ENCODE measurements at regions not wholly inside any gene's neighbourhood (a gene's known extent, or its start where the extent isn't known, plus 50 kb on each side); places are given as distances from the start of the nearest gene placed in this dataset.

DNA sequence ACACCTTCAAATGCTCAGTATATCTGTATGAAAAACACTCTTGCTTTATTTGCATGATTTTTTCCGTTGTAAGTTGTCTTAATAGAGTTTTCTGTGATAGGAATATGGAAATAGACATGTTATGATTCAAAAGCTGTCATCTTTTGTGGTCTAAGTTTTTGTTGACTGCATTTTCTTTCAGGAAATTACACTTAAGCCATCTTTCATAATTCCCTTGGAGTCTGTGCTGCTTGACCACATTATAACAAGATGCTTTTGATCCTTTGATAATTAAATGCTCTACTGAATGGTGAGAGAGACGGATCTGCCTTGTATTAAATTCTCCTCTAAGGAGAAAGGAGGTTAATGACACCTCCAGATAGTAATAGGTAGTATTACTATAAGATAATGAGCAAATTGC lies 272.8 kb upstream of the DAAM1 start:
- no peaks in the 10 kb centered on the region for H3K79me2 ChIP-seq (ENCODE audit: control insufficient read depth, insufficient read depth, low read length)
- H2AFZ ChIP-seq (ENCODE audit: control insufficient read depth, low read depth, low read length) = no peak overlapping the region
- in situ Hi-C loops (cut with MboI) (no loop called here), intact Hi-C loops (cut with micrococcal nuclease; ENCODE audit: unreplicated experiment) (no loop called here)
- DNase-seq (ENCODE audit: low read depth, low spot score) (no peak), ATAC-seq (no peak), FAIRE-seq (no peak)
- no peaks in the 10 kb centered on the region for H3K27me3 ChIP-seq (replicated peaks in 1 of 2; ENCODE audit: control insufficient read depth in 2 of 2, insufficient read depth in 2 of 2, low read length in 1 of 2)
- POLR2A ChIA-PET = interaction anchor here (0.9 kb wide), 1 partner anchor 24 kb away, joined by 3 read pairs; no protein-coding TSS in a partner anchor
- no peaks in the 10 kb centered on the region for H3K4me1 ChIP-seq (ENCODE audit: control insufficient read depth, insufficient read depth, low read length)
- H3K9ac ChIP-seq (ENCODE audit: control insufficient read depth, insufficient read depth, low read length) = no peak overlapping the region
- H3K9me3 ChIP-seq (replicated peaks; ENCODE audit: control insufficient read depth, insufficient read depth, low read length) = no peaks in the 10 kb centered on the region
- 0% methylated on average over 2 of the region's 2 CpGs for WGBS (ENCODE audit: insufficient coverage, insufficient replicate concordance, low lambda C conversion rate, missing lambda C conversion rate)
- CTCF ChIA-PET = interaction anchor here (1.5 kb wide), 1 partner anchor 113 kb away, joined by 5 read pairs; no protein-coding TSS in a partner anchor
- no peaks in the 10 kb centered on the region for H3K36me3 ChIP-seq (ENCODE audit: control insufficient read depth in 2 of 2, insufficient read depth in 2 of 2, low read length in 1 of 2)
- TF ChIP-seq RAD21 (IDR thresholded peaks at IDR 0.05; ENCODE audit: insufficient read depth, low read depth, low read length) (no peak), ZNF207 (IDR thresholded peaks at IDR 0.05; ENCODE audit: borderline replicate concordance) (no peak), JUNB (IDR thresholded peaks at IDR 0.05) (no peak)
- H3K4me2 ChIP-seq (ENCODE audit: control insufficient read depth, insufficient read depth) = no peak overlapping the region
- no TSS peak for BruUV-seq (replicated peaks)
- no peaks in the 10 kb centered on the region for H4K20me1 ChIP-seq (ENCODE audit: control insufficient read depth, insufficient read depth)
- RAD21 ChIA-PET (ENCODE audit: unreplicated experiment) = interaction anchor here (1.0 kb wide), 1 partner anchor 39 kb away, joined by 4 read pairs; no protein-coding TSS in a partner anchor
- no peak overlapping the region for H3K27ac ChIP-seq (ENCODE audit: control insufficient read depth, insufficient read depth)
- H3K4me3 ChIP-seq = no peak overlapping the region
- SMC1A ChIA-PET (ENCODE audit: uncharacterized antibody, unreplicated experiment) = interaction anchor here (0.6 to 2.2 kb wide), 3 partner anchors 11 to 663 kb away, joined by 3 to 8 read pairs (median 4); no protein-coding TSS in a partner anchor

DNA sequence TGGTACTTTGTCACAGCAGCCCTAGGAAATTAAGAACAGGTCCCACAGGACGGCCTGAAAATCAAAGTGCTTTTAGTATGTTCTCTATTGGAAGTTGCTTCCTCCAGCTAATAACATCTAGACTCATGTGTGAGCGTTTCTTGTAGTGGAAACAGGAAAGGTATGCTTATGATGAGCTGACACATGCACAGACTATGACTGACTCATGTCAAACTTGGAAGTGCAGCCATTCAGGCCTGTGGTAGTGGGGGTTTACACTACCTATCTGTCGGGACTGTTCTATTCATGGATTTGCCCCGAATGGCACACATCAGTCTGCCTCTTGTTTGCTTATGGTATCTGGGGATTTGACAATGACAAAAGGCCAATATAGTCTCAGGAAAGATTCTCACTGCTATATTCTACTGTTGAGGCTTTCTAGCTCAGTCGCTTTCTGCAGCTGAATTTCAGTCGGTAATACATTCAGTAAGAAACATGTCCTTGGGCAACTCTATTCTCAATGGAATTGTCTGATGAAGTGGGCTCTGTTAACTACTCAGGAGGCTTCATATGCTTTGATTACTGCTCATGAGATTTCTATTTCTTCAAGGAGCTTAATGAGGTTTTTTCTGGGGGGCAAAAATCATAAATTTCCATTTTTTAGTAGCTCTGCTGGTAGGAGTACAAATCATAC lies 270.3 kb upstream of the DAAM1 start:
- no peak overlapping the region for H2AFZ ChIP-seq (ENCODE audit: control insufficient read depth, low read depth, low read length)
- no peak for DNase-seq (ENCODE audit: low read depth, low spot score)

More for the DNA sequence above, 270.3 kb upstream of the DAAM1 start:
- TF ChIP-seq MTA2 (IDR thresholded peaks at IDR 0.05; ENCODE audit: low read depth) = no peak
- no peak for TF ChIP-seq RCOR1 (conservative IDR thresholded peaks at IDR 0.05; ENCODE audit: low read depth, low read length)
- no peak for TF ChIP-seq RFX5 (IDR thresholded peaks at IDR 0.05; ENCODE audit: low read depth, low read length)
- TF ChIP-seq BRCA1 (IDR thresholded peaks at IDR 0.05; ENCODE audit: low read depth, low read length) = no peak
- in situ Hi-C loops (cut with MboI) = no loop called here
- POLR2A ChIA-PET = interaction anchor here (0.6 to 1.0 kb wide), 3 partner anchors 10 to 123 kb away, joined by 3 read pairs; no protein-coding TSS in a partner anchor
- Histone ChIP-seq H3K27me3 (replicated peaks in 1 of 2; ENCODE audit: control insufficient read depth in 2 of 2, insufficient read depth in 2 of 2, low read length in 1 of 2) (no peaks in the 10 kb centered on the region), H3K27ac (ENCODE audit: control insufficient read depth, insufficient read depth) (no peak overlapping the region), H3K79me2 (ENCODE audit: control insufficient read depth, insufficient read depth, low read length) (no peaks in the 10 kb centered on the region), H3K4me2 (ENCODE audit: control insufficient read depth, insufficient read depth) (no peak overlapping the region), H3K4me1 (ENCODE audit: control insufficient read depth, insufficient read depth, low read length) (no peaks in the 10 kb centered on the region), H3K9ac (ENCODE audit: control insufficient read depth, insufficient read depth, low read length) (no peak overlapping the region), H4K20me1 (ENCODE audit: control insufficient read depth, insufficient read depth) (no peaks in the 10 kb centered on the region), H3K4me3 (no peak overlapping the region), H3K9me3 (replicated peaks; ENCODE audit: control insufficient read depth, insufficient read depth, low read length) (no peaks in the 10 kb centered on the region), H3K36me3 (ENCODE audit: control insufficient read depth in 2 of 2, insufficient read depth in 2 of 2, low read length in 1 of 2) (no peaks in the 10 kb centered on the region)
- RAD21 ChIA-PET (ENCODE audit: unreplicated experiment) = interaction anchor here (1.1 to 2.0 kb wide), 2 partner anchors 37 to 38 kb away, joined by 3 to 5 read pairs; no protein-coding TSS in a partner anchor
- FAIRE-seq (no peak), ATAC-seq (no peak)
- CTCF ChIA-PET = interaction anchor here (0.6 to 1.3 kb wide), 2 partner anchors 17 to 54 kb away, joined by 3 to 4 read pairs; no protein-coding TSS in a partner anchor
- 50% methylated on average over 6 of the region's 6 CpGs for WGBS (ENCODE audit: insufficient coverage, insufficient replicate concordance, low lambda C conversion rate, missing lambda C conversion rate)
- intact Hi-C loops (cut with micrococcal nuclease; ENCODE audit: unreplicated experiment) = no loop called here
- SMC1A ChIA-PET (ENCODE audit: uncharacterized antibody, unreplicated experiment) = interaction anchor here (0.6 to 5.2 kb wide), 13 partner anchors 9 to 287 kb away, joined by 3 to 38 read pairs (median 3); no protein-coding TSS in a partner anchor
- no TSS peak for BruUV-seq (replicated peaks)

All from GM12878 (cell line).